ENCODE measurements at regions not wholly inside any gene's neighbourhood (a gene's known extent, or its start where the extent isn't known, plus 50 kb on each side); places are given as distances from the start of the nearest gene placed in this dataset.
"Not testable (repeated sequence)": the region's sequence is repeated elsewhere in the genome, so short reads cannot be mapped to it uniquely, and the experiment has no call there.

DNA sequence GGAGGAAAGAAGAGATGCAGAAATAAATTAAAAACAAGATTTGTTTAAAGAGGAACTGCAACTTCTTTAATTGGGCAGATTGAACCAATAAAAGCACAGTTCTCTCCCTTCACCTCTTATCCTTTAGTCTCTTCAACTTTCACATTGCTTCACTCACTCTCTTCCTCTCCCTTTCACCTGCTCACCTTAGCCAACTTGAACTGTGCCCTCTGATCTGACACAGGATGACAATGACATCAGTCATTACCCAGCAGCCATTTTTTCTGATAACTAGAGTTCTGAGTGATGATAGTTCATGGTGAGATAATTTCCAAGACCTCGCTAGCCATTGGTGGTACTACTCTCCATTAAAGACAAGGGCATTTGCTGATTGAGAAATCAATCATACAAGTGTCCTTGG is 134.9 kb upstream of the NBPF26 start:
- not testable (repeated sequence) for H3K9me3 ChIP-seq (ENCODE audit: control insufficient read depth, insufficient read depth, low read length); DNase-seq (ENCODE audit: low read depth, low spot score); H3K36me3 ChIP-seq (ENCODE audit: control insufficient read depth, insufficient read depth, low read length); H3K4me1 ChIP-seq (ENCODE audit: control insufficient read depth, insufficient read depth, low read length); H3K27me3 ChIP-seq (ENCODE audit: control insufficient read depth, insufficient read depth, low read length); H3K4me3 ChIP-seq (ENCODE audit: low read length); H3K27ac ChIP-seq (ENCODE audit: low read length)
- WGBS (ENCODE audit: insufficient coverage, insufficient read length) = no CpG with 5 or more reads among the region's 1 CpG

DNA sequence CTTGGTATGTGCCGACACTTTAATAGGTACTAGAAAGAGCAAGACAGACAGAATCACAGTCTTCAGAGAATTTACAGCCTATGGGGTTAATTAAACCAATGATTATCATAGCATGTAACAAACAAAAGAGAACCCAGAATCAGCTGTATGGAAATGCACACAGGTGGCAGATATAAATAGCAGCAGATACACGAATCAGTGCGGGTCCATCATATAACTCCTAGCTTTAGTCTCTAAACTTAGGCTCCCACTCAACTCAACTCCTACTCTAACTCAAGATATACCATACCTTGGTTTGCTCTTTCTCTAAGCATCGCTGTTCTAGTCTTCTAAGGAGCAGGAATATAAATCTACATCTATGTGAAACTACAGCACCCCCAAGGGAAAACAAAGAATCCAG is 132.0 kb upstream of the NBPF26 start:
- not testable (repeated sequence) for DNase-seq (ENCODE audit: low read depth, low spot score); H3K4me1 ChIP-seq (ENCODE audit: control insufficient read depth, insufficient read depth, low read length); H3K36me3 ChIP-seq (ENCODE audit: control insufficient read depth, insufficient read depth, low read length); H3K27me3 ChIP-seq (ENCODE audit: control insufficient read depth, insufficient read depth, low read length); H3K9me3 ChIP-seq (ENCODE audit: control insufficient read depth, insufficient read depth, low read length); H3K27ac ChIP-seq (ENCODE audit: low read length); H3K4me3 ChIP-seq (ENCODE audit: low read length)
- WGBS (ENCODE audit: insufficient coverage, insufficient read length) = no CpG with 5 or more reads among the region's 4 CpGs

DNA sequence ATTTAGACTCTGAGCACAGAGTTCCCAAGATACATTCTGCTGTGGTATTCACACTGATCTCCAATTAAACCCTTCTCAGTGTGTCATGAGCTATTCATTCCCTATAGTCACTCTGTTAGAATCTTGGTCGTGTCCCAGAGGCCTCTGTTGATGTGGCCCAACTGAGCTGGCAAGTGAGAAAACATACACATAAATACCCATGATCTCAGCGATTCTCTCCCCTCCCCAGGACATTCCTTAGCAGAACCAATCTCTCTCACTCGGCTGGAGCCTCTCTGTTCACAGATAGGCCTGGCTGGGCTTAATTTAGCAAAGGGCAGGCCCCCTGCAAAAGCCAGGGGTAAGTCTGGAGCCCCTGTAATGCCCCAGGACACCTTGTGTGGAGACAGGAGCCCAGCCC is 130.8 kb upstream of the NBPF26 start:
- no CpG with 5 or more reads among the region's 3 CpGs for WGBS (ENCODE audit: insufficient coverage, insufficient read length)
- DNase-seq (ENCODE audit: low read depth, low spot score); H3K9me3 ChIP-seq (ENCODE audit: control insufficient read depth, insufficient read depth, low read length); H3K36me3 ChIP-seq (ENCODE audit: control insufficient read depth, insufficient read depth, low read length); H3K27me3 ChIP-seq (ENCODE audit: control insufficient read depth, insufficient read depth, low read length); H3K4me3 ChIP-seq (ENCODE audit: low read length); H3K27ac ChIP-seq (ENCODE audit: low read length); H3K4me1 ChIP-seq (ENCODE audit: control insufficient read depth, insufficient read depth, low read length): not testable (repeated sequence)

DNA sequence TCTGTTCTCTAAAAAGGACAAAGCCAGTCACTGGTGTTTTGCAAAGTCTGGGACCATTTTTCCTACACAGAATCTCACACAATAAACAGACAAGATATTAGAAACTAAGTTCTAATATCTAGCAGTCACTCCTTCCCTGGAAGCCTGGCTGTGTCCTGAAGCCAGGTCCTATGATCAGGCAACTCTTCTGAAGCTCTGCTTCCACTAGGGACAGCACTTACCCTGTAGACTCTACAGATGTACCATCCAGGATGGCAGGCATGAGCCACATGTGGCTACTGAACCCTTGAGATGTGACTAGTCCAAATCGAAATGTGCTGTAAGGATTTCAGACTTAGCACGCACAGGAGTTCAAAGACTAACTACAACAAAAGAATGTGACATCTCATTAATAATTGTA is 130.1 kb upstream of the NBPF26 start:
- DNase-seq (ENCODE audit: low read depth, low spot score); H3K36me3 ChIP-seq (ENCODE audit: control insufficient read depth, insufficient read depth, low read length); H3K27ac ChIP-seq (ENCODE audit: low read length); H3K27me3 ChIP-seq (ENCODE audit: control insufficient read depth, insufficient read depth, low read length); H3K9me3 ChIP-seq (ENCODE audit: control insufficient read depth, insufficient read depth, low read length); H3K4me3 ChIP-seq (ENCODE audit: low read length); H3K4me1 ChIP-seq (ENCODE audit: control insufficient read depth, insufficient read depth, low read length): not testable (repeated sequence)
- no CpG with 5 or more reads among the region's 2 CpGs for WGBS (ENCODE audit: insufficient coverage, insufficient read length)

DNA sequence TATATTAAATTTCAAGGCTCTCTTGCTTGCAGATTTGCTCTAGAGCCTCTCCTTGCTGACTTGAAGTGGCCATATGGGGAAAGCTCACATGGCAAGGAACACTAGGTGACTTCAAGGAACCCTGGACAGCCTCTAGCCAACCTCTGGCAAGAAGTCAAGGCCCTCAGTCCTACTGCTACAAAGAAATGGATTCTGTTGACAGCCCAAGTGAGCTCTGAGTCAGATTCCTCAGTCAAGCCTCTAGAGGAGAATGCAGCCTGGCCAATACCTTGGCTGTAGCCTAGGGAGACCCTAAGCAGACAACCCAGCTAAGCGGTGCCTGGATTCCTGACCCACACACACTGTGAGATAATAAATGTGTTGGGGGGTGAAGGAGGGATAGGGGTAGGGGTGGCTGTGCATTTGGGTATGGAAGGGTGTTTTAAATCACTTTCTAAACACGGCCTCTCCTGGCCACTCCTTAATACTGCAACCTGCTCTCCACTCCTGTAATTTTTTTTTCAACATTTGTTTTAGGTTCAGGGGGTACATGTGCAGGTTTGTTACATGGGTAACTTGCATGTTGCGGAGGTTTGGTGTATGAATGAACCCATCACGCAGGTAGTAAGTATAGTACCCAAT is 125.3 kb upstream of the NBPF26 start:
- not testable (repeated sequence) for H3K27me3 ChIP-seq (ENCODE audit: control insufficient read depth, insufficient read depth, low read length); H3K4me1 ChIP-seq (ENCODE audit: control insufficient read depth, insufficient read depth, low read length); H3K27ac ChIP-seq (ENCODE audit: low read length); H3K4me3 ChIP-seq (ENCODE audit: low read length); H3K36me3 ChIP-seq (ENCODE audit: control insufficient read depth, insufficient read depth, low read length); DNase-seq (ENCODE audit: low read depth, low spot score); H3K9me3 ChIP-seq (ENCODE audit: control insufficient read depth, insufficient read depth, low read length)
- WGBS (ENCODE audit: insufficient coverage, insufficient read length) = no CpG with 5 or more reads among the region's 4 CpGs

DNA sequence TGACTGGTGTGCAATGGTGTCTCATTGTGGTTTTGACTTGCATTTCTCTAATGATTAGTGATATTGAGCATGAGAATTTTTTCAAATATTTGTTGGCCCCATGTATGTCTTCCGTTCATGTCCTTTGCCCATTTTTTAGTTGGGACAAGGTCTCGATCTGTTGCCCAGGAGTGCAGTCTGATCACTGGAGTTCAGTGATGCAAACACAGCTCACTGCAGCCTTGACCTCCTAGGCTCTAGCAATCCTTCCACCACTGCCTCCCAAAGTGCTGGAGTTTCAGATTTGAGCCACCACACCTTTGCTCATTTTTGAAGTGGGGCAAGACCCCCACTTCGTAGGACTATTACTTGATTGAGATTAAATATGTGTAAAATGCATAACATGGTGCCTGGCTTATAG is 124.2 kb upstream of the NBPF26 start:
- WGBS (ENCODE audit: insufficient coverage, insufficient read length) = no CpG with 5 or more reads among the region's 3 CpGs
- H3K4me1 ChIP-seq (ENCODE audit: control insufficient read depth, insufficient read depth, low read length); H3K27me3 ChIP-seq (ENCODE audit: control insufficient read depth, insufficient read depth, low read length); H3K36me3 ChIP-seq (ENCODE audit: control insufficient read depth, insufficient read depth, low read length); H3K4me3 ChIP-seq (ENCODE audit: low read length); H3K9me3 ChIP-seq (ENCODE audit: control insufficient read depth, insufficient read depth, low read length); H3K27ac ChIP-seq (ENCODE audit: low read length); DNase-seq (ENCODE audit: low read depth, low spot score): not testable (repeated sequence)

DNA sequence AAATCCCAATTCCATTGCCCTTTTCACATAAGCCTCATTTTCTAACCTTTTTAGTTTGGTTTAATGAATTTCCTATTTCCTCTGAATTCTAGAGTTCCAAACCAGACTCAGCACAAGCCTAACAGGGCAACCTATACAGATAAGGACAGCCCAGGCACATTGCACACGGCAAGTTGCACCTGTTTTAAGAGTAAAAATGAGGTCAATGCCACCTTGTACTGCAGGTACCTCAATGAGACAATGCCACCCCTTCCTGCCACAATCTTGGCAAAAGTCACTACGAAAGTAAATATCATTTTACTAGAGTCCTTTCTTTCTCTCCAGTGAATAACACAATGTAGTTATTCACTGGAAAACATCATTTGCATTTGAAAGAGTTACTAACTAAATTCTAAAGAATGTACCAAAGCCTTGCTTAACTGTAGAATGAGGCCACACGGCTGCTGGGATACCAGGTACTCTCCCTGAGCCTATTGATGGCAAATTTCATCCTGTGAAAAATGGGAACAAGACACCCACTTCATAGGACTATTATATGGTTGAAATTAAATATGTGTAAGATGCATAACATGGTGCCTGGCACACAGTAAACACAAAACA is 123.2 kb upstream of the NBPF26 start:
- H3K27ac ChIP-seq (ENCODE audit: low read length); H3K27me3 ChIP-seq (ENCODE audit: control insufficient read depth, insufficient read depth, low read length); H3K36me3 ChIP-seq (ENCODE audit: control insufficient read depth, insufficient read depth, low read length); H3K4me3 ChIP-seq (ENCODE audit: low read length); DNase-seq (ENCODE audit: low read depth, low spot score); H3K4me1 ChIP-seq (ENCODE audit: control insufficient read depth, insufficient read depth, low read length); H3K9me3 ChIP-seq (ENCODE audit: control insufficient read depth, insufficient read depth, low read length): not testable (repeated sequence)
- no CpG with 5 or more reads among the region's 3 CpGs for WGBS (ENCODE audit: insufficient coverage, insufficient read length)

DNA sequence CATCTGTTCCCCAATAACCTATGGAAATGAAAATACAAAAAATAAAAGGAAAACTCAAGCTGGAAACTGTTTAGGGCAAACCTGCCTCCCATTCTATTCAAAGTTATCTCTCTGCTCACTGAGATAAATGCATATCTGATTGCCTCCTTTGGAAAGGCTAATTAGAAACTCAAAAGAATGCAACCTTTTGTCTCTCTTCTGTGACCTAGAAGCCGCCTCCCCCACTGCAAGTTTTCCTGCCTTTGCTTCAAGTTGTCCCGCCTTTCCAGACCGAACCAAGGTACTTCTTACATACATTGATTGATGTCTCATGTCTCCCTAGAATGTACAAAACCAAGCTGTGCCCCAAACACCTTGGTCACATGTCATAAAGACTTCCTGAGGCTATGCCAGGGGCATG is 115.9 kb upstream of the NBPF26 start:
- not testable (repeated sequence) for H3K36me3 ChIP-seq (ENCODE audit: control insufficient read depth, insufficient read depth, low read length); H3K27ac ChIP-seq (ENCODE audit: low read length); H3K4me1 ChIP-seq (ENCODE audit: control insufficient read depth, insufficient read depth, low read length); H3K4me3 ChIP-seq (ENCODE audit: low read length); H3K9me3 ChIP-seq (ENCODE audit: control insufficient read depth, insufficient read depth, low read length); H3K27me3 ChIP-seq (ENCODE audit: control insufficient read depth, insufficient read depth, low read length); DNase-seq (ENCODE audit: low read depth, low spot score)
- WGBS (ENCODE audit: insufficient coverage, insufficient read length) = no CpG with 5 or more reads among the region's 3 CpGs

DNA sequence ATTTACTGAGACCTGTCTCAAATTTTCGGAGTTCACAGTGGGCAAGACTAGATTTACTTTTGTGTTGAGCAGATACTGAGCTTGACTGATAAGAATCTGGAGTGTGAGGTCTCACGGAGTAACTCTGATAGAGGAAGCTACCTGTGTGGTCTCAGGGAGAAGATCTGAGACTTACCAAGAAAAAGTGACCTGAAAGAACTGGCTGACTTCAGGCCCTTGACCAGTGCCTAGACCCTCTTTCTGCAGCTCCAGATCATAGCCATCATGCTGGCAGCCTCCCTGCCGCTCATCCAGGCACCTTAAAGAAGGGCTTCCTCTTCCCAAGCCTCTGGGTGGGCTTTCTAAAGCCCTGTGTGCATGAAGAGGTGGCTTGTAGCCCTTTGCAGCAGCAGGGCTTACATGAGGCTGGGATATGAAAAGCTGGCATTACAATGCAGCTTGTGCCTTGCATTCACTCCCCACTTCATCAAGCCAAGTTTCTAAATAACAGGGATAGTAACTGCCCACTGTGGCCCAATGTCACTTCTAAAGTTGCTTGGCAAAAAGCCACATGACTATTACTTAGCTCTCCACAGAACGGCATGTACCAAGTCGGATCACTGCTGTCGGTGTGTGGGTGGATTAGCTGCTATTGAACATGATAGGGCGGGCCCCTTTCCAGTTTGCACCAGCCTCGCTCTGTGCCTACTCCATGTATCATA is 115.3 kb upstream of the NBPF26 start:
- H3K27me3 ChIP-seq (ENCODE audit: control insufficient read depth, insufficient read depth, low read length); H3K4me3 ChIP-seq (ENCODE audit: low read length); H3K27ac ChIP-seq (ENCODE audit: low read length); H3K36me3 ChIP-seq (ENCODE audit: control insufficient read depth, insufficient read depth, low read length); H3K9me3 ChIP-seq (ENCODE audit: control insufficient read depth, insufficient read depth, low read length); H3K4me1 ChIP-seq (ENCODE audit: control insufficient read depth, insufficient read depth, low read length); DNase-seq (ENCODE audit: low read depth, low spot score): not testable (repeated sequence)
- no CpG with 5 or more reads among the region's 8 CpGs for WGBS (ENCODE audit: insufficient coverage, insufficient read length)

DNA sequence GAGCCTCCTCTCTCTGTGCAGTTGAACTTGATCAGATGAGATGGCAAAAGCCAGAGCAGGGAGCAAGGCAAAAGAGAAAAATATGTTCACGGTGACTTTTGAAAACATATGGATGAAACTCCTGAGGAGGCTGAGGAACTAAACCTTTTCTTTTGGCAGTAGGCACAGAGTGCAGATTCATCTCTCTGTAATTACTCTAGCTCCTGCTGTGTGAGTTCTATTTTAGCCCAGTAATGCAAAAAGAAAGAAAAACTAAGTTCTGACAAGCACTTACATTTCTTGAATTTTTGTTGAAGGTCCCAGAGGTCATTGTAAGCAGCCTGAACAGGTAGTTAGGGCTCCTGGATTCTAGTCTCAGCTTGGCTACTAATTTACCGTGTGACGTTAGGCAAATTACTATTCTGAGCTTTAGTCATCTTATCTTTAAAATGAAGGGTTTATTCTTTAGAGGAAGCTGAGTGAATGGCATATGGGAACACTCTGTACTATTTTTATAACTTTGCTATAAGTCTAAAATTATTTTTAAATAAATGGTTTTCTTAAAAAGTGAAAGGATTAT is 114.7 kb upstream of the NBPF26 start:
- not testable (repeated sequence) for H3K27ac ChIP-seq (ENCODE audit: low read length); H3K4me1 ChIP-seq (ENCODE audit: control insufficient read depth, insufficient read depth, low read length); H3K4me3 ChIP-seq (ENCODE audit: low read length); H3K9me3 ChIP-seq (ENCODE audit: control insufficient read depth, insufficient read depth, low read length); DNase-seq (ENCODE audit: low read depth, low spot score); H3K27me3 ChIP-seq (ENCODE audit: control insufficient read depth, insufficient read depth, low read length); H3K36me3 ChIP-seq (ENCODE audit: control insufficient read depth, insufficient read depth, low read length)
- no CpG with 5 or more reads among the region's 3 CpGs for WGBS (ENCODE audit: insufficient coverage, insufficient read length)

DNA sequence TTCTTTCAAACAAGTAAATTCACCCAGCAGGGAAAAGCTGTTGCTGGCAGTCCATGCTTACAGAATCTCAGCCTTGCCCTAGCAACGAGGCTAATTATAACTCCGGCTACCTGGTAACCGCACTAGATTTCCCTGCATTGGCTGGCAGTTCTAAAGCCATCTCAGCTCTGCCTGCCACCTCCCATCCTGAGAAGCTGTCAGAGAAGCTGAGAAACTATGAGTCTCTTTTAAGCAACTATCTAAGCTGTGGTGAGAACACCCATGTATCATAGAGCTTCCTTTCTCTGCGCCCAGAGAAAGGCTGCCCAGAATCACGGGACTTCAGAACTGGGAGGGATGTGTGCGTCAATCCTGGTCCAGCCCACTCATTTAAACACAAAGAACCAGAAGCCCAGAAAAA is 113.9 kb upstream of the NBPF26 start:
- H3K4me1 ChIP-seq (ENCODE audit: control insufficient read depth, insufficient read depth, low read length); H3K36me3 ChIP-seq (ENCODE audit: control insufficient read depth, insufficient read depth, low read length); H3K27me3 ChIP-seq (ENCODE audit: control insufficient read depth, insufficient read depth, low read length); H3K9me3 ChIP-seq (ENCODE audit: control insufficient read depth, insufficient read depth, low read length); H3K27ac ChIP-seq (ENCODE audit: low read length); H3K4me3 ChIP-seq (ENCODE audit: low read length); DNase-seq (ENCODE audit: low read depth, low spot score): not testable (repeated sequence)
- WGBS (ENCODE audit: insufficient coverage, insufficient read length) = no CpG with 5 or more reads among the region's 6 CpGs
